HepG2 (cell line): ENCODE measurements at regions not wholly inside any gene's neighbourhood (a gene's known extent, or its start where the extent isn't known, plus 50 kb on each side); places are given as distances from the start of the nearest gene placed in this dataset.

Experiments
- ATAC-seq: fragments of 200-7000 bp; cut with Tn5 transposase; 3 replicates; pipeline ENCODE4 v1.9.1; 2020; ENCODE audit warnings: mild to moderate bottlenecking, moderate library complexity
- BruUV-seq: library from RNA; stranded (reverse); fragments of 400-500 nt; replicated peaks from 2 replicates; lab custom pipeline; 2021; lab: Mats Ljungman, UMichigan
- CTCF ChIA-PET: fragments of 300-600 bp; formaldehyde crosslinking; extraction: SDS; loops from one replicate; lab custom pipeline; 2021; ENCODE audit warnings: low total read pairs, inconsistent platforms, low intra/inter-chr PET ratio; lab: Yijun Ruan, JAX
- POLR2A ChIA-PET: fragments of 350-600 bp; sonication (Branson Sonifier 250); formaldehyde crosslinking; loops from one replicate; lab custom pipeline; 2020; ENCODE audit warnings: antibody characterized with exemption, inconsistent platforms; lab: Yijun Ruan, JAX
- DNase-seq: peaks from one replicate; pipeline ENCODE4 v3.0.0-alpha.2; 2015; ENCODE audit warnings: low spot score
- FAIRE-seq: peaks from 3 replicates; lab custom pipeline; 2011; peaks lifted over from hg19 to GRCh38; lab: Jason Lieb, UNC
- H2AFZ ChIP-seq: one replicate; pipeline ENCODE4 v1.6.1; 2011; ENCODE audit warnings: low read length, inconsistent platforms
- H3K27ac ChIP-seq: fragments of 300-600 bp; 3 replicates; pipeline ENCODE4 v1.8.0; 2011; ENCODE audit warnings: mixed run types, mild to moderate bottlenecking, mixed read lengths, low read length, inconsistent platforms; ENCODE audit not compliant: insufficient read depth; ENCODE audit errors: extremely low read length
- H3K27me3 ChIP-seq, 2 experiments: fragments of 200-600 bp in 1 of 2; 2 replicates in 1 of 2; 3 replicates in 1 of 2; pipeline versions ENCODE4 v1.6.0 to v1.8.0; 2011; ENCODE audit warnings: low read length in 2 of 2, mild to moderate bottlenecking in 2 of 2, moderate library complexity in 2 of 2, inconsistent platforms in 1 of 2; ENCODE audit not compliant: insufficient read depth in 2 of 2, control insufficient read depth in 1 of 2
- H3K36me3 ChIP-seq, 2 experiments: fragments of 200-600 bp in 1 of 2; replicated peaks in 1 of 2; 2 replicates in 1 of 2; 3 replicates in 1 of 2; pipeline versions ENCODE4 v1.5.1 to v1.8.0; 2011; ENCODE audit warnings: low read length in 2 of 2, inconsistent platforms in 1 of 2; ENCODE audit not compliant: insufficient read depth in 2 of 2, control insufficient read depth in 1 of 2
- H3K4me1 ChIP-seq: 2 replicates; pipeline ENCODE4 v1.5.1; 2012; ENCODE audit warnings: low read length, inconsistent platforms; ENCODE audit not compliant: insufficient read depth
- H3K4me2 ChIP-seq: 2 replicates; pipeline ENCODE4 v1.6.0; 2011; ENCODE audit warnings: low read depth, low read length, inconsistent platforms
- H3K4me3 ChIP-seq, 3 experiments: fragments of 200-600 bp in 1 of 3; sonication (generic), shearing (Covaris generic) in 1 of 3; replicated peaks in 1 of 3; 2 replicates each; pipeline ENCODE4 v1.5.1; 2011 to 2016; ENCODE audit warnings: low read length in 3 of 3, inconsistent platforms in 2 of 3, low read depth in 2 of 3, mild to moderate bottlenecking in 2 of 3, control low read depth in 1 of 3, mixed read lengths in 1 of 3; ENCODE audit not compliant: insufficient read depth in 1 of 3
- H3K79me2 ChIP-seq: one replicate; pipeline ENCODE4 v1.6.1; 2011; ENCODE audit warnings: low read length, inconsistent platforms; ENCODE audit not compliant: insufficient read depth
- H3K9ac ChIP-seq: 2 replicates; pipeline ENCODE4 v1.6.0; 2011; ENCODE audit warnings: mild to moderate bottlenecking, low read depth, low read length, inconsistent platforms; ENCODE audit not compliant: insufficient read depth
- H3K9me3 ChIP-seq: 2 replicates; pipeline ENCODE4 v1.5.1; 2012; ENCODE audit warnings: mild to moderate bottlenecking, low read length
- H4K20me1 ChIP-seq: 2 replicates; pipeline ENCODE4 v1.6.0; 2011; ENCODE audit warnings: inconsistent platforms, mild to moderate bottlenecking, low read length, moderate library complexity; ENCODE audit not compliant: insufficient read depth
- ARNT2 ChIP-seq: sonication (generic); formaldehyde crosslinking; IDR thresholded peaks from 2 replicates; pipeline ENCODE4 v1.8.0; 2022; ENCODE audit warnings: mild to moderate bottlenecking, low read depth, missing genetic modification reagents, moderate library complexity
- MYNN ChIP-seq: sonication (generic); formaldehyde crosslinking; IDR thresholded peaks from 2 replicates; pipeline ENCODE4 v1.4.0; 2020; ENCODE audit warnings: mild to moderate bottlenecking, low read depth, missing genetic modification reagents
- SAFB2 ChIP-seq: sonication (generic); formaldehyde crosslinking; IDR thresholded peaks from 2 replicates; pipeline ENCODE4 v1.5.1; 2020; ENCODE audit warnings: missing genetic modification reagents, low read depth, mild to moderate bottlenecking, borderline replicate concordance
- ZBTB38 ChIP-seq: sonication (generic); formaldehyde crosslinking; IDR thresholded peaks from 2 replicates; pipeline ENCODE4 v1.5.1; 2020; ENCODE audit warnings: mild to moderate bottlenecking, missing genetic modification reagents
- ZNF263 ChIP-seq: sonication (generic); formaldehyde crosslinking; IDR thresholded peaks from 2 replicates; pipeline ENCODE4 v1.4.0; 2020; ENCODE audit warnings: missing genetic modification reagents
- ZNF629 ChIP-seq: sonication (generic); formaldehyde crosslinking; conservative IDR thresholded peaks from 2 replicates; pipeline ENCODE4 v1.5.0; 2020; ENCODE audit warnings: missing genetic modification reagents
- ZSCAN25 ChIP-seq: sonication (generic); formaldehyde crosslinking; IDR thresholded peaks from 2 replicates; pipeline ENCODE4 v1.8.0; 2022; ENCODE audit warnings: mild to moderate bottlenecking, missing genetic modification reagents
- WGBS: methylation state at CpG from one replicate; pipeline ENCODE4 v1.1.6; 2017; ENCODE audit warnings: low lambda C conversion rate; 5-methylcytosine and 5-hydroxymethylcytosine counted together
- in situ Hi-C: cut with HindIII; loops from 2 replicates; pipeline ENCODE4 v1.10.0; 2017; ENCODE audit warnings: low pct_unique_long_range_greater_than_20kb; ENCODE audit not compliant: extremely low pct_ligation_motif_present
- intact Hi-C: fragments of 100-400 bp; cut with micrococcal nuclease; formaldehyde crosslinking; loops from one replicate; pipeline ENCODE4 v1.10.0; 2022; ENCODE audit not compliant: unreplicated experiment
- TF ChIP-seq, protein P1 (sequence below): sonication (generic); formaldehyde crosslinking; IDR thresholded peaks from 2 replicates; pipeline ENCODE4 v1.9.0; 2022; ENCODE audit warnings: missing genetic modification reagents, mild to moderate bottlenecking, borderline replicate concordance

DNA sequence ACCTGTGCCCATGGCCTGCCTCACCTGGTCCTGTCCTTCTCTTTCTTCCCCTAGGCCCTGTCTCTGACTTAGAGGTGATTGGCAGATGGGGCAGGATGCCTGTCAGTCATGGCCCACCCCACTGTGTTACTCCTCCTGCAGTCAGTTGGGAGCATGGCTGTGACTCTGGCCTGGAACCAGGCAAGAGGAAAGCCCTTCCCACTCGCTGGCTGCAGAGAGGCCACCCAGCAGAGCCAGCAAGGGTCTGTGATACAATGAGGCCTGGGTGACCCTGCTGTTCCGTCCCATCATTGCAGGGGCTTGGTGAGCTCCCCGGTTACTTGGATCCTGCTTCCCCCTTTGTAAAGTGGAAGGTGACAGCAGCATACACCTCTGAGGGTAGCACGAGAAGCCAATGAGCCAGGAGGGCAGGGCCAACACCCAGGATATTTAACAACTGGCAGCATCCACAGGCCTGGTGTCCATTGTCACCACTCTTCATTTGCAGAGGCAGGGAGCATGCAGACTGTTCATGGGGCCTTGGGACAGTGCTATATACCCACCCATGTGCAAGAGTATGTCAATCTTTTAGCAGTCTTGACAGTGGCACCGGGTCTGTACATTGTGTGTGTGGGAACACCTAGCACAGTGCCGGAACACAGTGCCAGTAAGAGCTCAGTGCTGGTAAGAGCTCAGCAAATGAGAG, 191.0 kb upstream of the C1orf174 start:
- H4K20me1 ChIP-seq, result no peaks in the 10 kb centered on the region
- H3K9ac ChIP-seq, result no peak overlapping the region
- H3K36me3 ChIP-seq, result no peaks in the 10 kb centered on the region
- H3K4me3 ChIP-seq, result no peak overlapping the region
- no peaks in the 10 kb centered on the region for H3K9me3 ChIP-seq
- H3K27ac ChIP-seq, result no peak overlapping the region
- ATAC-seq (no peak), FAIRE-seq (no peak), DNase-seq (no peak)
- no TSS peak for BruUV-seq
- H3K79me2 ChIP-seq, result no peaks in the 10 kb centered on the region
- H3K4me2 ChIP-seq, result no peak overlapping the region
- POLR2A ChIA-PET, result no interaction called here
- H3K27me3 ChIP-seq, result peaks cover 0 to 23% of the 10 kb centered on the region in 2 experiments; a peak in 4 of 5 replicates
- no peak overlapping the region for H2AFZ ChIP-seq
- TF ChIP-seq ZSCAN25 (CRISPR knock-in tag), result no peak
- TF ChIP-seq SAFB2 (CRISPR knock-in tag), result no peak
- TF ChIP-seq ZBTB38 (CRISPR knock-in tag), result no peak
- TF ChIP-seq ZNF263 (CRISPR knock-in tag), result no peak
- no peak for TF ChIP-seq ARNT2 (CRISPR knock-in tag)
- CTCF ChIA-PET, result no interaction called here
- in situ Hi-C loops (no loop called here), intact Hi-C loops (no loop called here)
- no peaks in the 10 kb centered on the region for H3K4me1 ChIP-seq
- WGBS, result 0% methylated on average over 2 of the region's 6 CpGs

DNA sequence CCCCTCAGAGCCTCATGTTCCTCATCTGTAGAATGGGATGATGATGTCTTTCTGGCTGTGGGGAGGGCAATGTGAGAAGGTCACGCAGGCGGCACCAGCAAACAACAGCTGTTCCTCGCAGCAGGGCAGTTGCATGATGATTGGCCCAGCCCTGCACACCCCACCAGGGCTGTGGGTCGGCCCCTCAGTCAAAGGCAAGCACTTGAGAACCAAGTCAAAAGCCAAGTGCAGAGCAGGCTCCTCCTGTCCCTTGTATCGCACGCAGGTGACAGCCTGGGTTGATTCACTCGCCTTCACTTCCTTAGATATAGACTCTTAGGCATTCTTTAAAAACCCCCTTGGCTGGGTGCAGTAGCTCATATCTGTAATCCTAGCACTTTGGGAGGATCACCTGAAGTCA, 191.9 kb upstream of the C1orf174 start:
- Histone ChIP-seq H3K36me3 (no peaks in the 10 kb centered on the region), H4K20me1 (no peaks in the 10 kb centered on the region), H2AFZ (no peak overlapping the region), H3K4me3 (no peak overlapping the region), H3K27me3 (peaks cover 0 to 19% of the 10 kb centered on the region in 2 experiments; a peak in 3 of 5 replicates), H3K4me1 (no peaks in the 10 kb centered on the region), H3K4me2 (no peak overlapping the region), H3K79me2 (no peaks in the 10 kb centered on the region), H3K9ac (no peak overlapping the region), H3K9me3 (no peaks in the 10 kb centered on the region), H3K27ac (no peak overlapping the region)
- FAIRE-seq (no peak), DNase-seq (no peak), ATAC-seq (no peak)
- TF ChIP-seq MYNN (CRISPR knock-in tag), result no peak
- TF ChIP-seq, protein P1, sequence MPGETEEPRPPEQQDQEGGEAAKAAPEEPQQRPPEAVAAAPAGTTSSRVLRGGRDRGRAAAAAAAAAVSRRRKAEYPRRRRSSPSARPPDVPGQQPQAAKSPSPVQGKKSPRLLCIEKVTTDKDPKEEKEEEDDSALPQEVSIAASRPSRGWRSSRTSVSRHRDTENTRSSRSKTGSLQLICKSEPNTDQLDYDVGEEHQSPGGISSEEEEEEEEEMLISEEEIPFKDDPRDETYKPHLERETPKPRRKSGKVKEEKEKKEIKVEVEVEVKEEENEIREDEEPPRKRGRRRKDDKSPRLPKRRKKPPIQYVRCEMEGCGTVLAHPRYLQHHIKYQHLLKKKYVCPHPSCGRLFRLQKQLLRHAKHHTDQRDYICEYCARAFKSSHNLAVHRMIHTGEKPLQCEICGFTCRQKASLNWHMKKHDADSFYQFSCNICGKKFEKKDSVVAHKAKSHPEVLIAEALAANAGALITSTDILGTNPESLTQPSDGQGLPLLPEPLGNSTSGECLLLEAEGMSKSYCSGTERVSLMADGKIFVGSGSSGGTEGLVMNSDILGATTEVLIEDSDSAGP (CRISPR knock-in tag), result no peak
- TF ChIP-seq ZNF629 (CRISPR knock-in tag), result 0 out of 2 replicates have a peak, but pooled peaks have one; percentile 29
- ChIA-PET POLR2A (no interaction called here), CTCF (no interaction called here)
- 50% methylated on average over 1 of the region's 7 CpGs for WGBS
- intact Hi-C loops (no loop called here), in situ Hi-C loops (no loop called here)
- BruUV-seq, result no TSS peak
